LNCaP clone FGC (cell line): ENCODE measurements at regions not wholly inside any gene's neighbourhood (a gene's known extent, or its start where the extent isn't known, plus 50 kb on each side); places are given as distances from the start of the nearest gene placed in this dataset.
"Not testable (repeated sequence)": the region's sequence is repeated elsewhere in the genome, so short reads cannot be mapped to it uniquely, and the experiment has no call there.

ENCODE experiments used
- DNase-seq: peaks from one replicate; pipeline ENCODE4 v3.0.0-alpha.2; 2011; ENCODE audit warnings: low read depth
- H3K4me3 ChIP-seq: 2 replicates; pipeline ENCODE4 v1.5.1; 2011; ENCODE audit warnings: mild to moderate bottlenecking, low read depth, low read length, control low read depth
- TF ChIP-seq, protein P1 (sequence below): IDR thresholded peaks from 2 replicates; pipeline ENCODE4 v1.5.1; 2012; ENCODE audit warnings: mild to moderate bottlenecking; ENCODE audit not compliant: control insufficient read depth, insufficient read depth; ENCODE audit errors: extremely low read depth

DNA sequence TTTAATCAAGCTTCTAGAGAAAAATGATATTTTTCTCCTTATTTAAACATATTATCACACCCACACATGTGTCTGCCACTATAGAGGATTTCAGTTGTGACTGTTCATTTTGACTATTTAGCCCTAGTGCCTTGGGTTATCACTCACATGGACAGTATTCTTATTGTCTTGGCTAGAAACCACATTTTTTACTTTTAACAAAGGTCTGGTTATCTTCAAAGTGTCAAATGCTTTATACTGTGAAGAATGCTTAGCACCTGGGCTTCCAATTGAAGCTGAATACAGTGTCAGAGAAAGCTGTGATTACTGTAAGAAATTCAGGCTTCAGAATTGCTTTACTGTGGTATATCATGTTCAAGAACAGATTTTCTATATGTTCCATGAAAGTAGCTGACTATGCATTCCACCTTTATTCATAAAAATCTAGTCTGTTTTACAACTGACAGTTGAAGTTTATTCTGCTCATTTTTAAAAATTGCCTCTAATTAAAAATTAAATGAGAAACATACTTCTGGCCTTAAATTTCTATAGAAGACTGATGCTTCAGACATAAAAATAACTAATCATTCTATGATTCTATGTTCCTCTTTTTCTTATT lies 278.6 kb downstream of the SEMA3D start:
- TF ChIP-seq, protein P1, sequence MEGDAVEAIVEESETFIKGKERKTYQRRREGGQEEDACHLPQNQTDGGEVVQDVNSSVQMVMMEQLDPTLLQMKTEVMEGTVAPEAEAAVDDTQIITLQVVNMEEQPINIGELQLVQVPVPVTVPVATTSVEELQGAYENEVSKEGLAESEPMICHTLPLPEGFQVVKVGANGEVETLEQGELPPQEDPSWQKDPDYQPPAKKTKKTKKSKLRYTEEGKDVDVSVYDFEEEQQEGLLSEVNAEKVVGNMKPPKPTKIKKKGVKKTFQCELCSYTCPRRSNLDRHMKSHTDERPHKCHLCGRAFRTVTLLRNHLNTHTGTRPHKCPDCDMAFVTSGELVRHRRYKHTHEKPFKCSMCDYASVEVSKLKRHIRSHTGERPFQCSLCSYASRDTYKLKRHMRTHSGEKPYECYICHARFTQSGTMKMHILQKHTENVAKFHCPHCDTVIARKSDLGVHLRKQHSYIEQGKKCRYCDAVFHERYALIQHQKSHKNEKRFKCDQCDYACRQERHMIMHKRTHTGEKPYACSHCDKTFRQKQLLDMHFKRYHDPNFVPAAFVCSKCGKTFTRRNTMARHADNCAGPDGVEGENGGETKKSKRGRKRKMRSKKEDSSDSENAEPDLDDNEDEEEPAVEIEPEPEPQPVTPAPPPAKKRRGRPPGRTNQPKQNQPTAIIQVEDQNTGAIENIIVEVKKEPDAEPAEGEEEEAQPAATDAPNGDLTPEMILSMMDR = no peak
- no peak for DNase-seq
- no peak overlapping the region for H3K4me3 ChIP-seq

GRCh38 chr7:84906889-84907288 lies 280.0 kb downstream of the SEMA3D start:
- DNase-seq = no peak
- TF ChIP-seq, protein P1 = no peak
- H3K4me3 ChIP-seq = no peak overlapping the region

- TF ChIP-seq, protein P1 = no peak
- no peak overlapping the region for H3K4me3 ChIP-seq
- DNase-seq = no peak
These were observed 282.3 kb downstream of the SEMA3D start for GRCh38 chr7:84904561-84904960.

- DNase-seq = no peak
- H3K4me3 ChIP-seq = no peak overlapping the region
- TF ChIP-seq, protein P1 = no peak
These were observed 285.5 kb downstream of the SEMA3D start for GRCh38 chr7:84901366-84901765.

GRCh38 chr7:84900215-84900614 lies 286.6 kb downstream of the SEMA3D start:
- no peak overlapping the region for H3K4me3 ChIP-seq
- TF ChIP-seq, protein P1 = no peak
- no peak for DNase-seq

- no peak overlapping the region for H3K4me3 ChIP-seq
- no peak for DNase-seq
- TF ChIP-seq, protein P1 = no peak
These were observed 291.3 kb downstream of the SEMA3D start for GRCh38 chr7:84895563-84895962.

DNA sequence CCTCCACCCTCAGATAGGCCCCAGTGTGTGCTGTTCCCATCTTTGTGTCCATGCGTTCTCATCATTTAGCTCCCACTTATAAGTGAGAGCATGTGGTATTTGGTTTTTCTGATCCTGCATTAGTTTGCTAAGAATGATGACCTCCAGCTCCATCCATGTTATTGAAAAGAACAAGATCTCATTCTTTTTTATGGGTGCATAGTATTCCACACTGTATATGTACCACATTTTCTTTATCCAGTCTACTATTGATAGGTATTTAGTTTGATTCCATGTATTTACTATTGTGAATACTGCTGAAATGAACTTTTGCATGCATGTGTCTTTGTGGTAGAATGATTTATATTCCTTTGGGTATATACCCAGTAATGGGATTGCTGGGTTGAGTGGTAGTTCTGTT lies 303.3 kb downstream of the SEMA3D start:
- not testable (repeated sequence) for H3K4me3 ChIP-seq, DNase-seq

DNA sequence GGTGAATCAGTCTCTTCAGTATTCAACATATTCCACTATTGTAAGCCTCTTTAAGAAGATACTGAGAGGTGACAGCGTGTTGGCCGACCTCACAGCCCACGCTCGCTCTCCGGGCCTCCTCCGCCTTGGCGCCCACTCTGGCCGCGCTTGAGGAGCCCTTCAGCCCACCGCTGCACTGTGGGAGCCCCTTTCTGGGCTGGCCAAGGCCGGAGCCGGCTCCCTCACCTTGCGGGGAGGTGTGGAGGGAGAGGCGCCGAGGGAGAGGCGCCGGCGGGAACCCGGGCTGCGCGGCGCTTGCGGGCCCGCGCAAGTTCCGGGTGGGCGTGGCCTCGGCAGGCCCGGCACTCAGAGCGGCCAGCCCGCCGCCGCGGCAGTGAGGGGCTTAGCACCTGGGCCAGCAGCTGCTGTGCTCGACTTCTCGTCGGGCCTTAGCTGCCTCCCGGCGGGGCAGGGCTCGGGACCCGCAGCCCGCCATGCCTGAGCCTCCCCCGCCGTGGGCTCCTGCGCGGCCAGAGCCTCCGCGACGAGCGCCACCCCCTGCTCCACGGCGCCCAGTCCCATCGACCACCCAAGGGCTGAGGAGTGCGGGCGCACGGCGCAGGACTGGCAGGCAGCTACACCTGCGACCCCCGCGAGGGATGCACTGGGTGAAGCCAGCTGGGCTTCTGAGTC lies 306.4 kb downstream of the SEMA3D start:
- H3K4me3 ChIP-seq, DNase-seq: not testable (repeated sequence)
